ENCODE measurements at regions not wholly inside any gene's neighbourhood (a gene's known extent, or its start where the extent isn't known, plus 50 kb on each side); places are given as distances from the start of the nearest gene placed in this dataset.
"Not testable (repeated sequence)": the region's sequence is repeated elsewhere in the genome, so short reads cannot be mapped to it uniquely, and the experiment has no call there.

DNA sequence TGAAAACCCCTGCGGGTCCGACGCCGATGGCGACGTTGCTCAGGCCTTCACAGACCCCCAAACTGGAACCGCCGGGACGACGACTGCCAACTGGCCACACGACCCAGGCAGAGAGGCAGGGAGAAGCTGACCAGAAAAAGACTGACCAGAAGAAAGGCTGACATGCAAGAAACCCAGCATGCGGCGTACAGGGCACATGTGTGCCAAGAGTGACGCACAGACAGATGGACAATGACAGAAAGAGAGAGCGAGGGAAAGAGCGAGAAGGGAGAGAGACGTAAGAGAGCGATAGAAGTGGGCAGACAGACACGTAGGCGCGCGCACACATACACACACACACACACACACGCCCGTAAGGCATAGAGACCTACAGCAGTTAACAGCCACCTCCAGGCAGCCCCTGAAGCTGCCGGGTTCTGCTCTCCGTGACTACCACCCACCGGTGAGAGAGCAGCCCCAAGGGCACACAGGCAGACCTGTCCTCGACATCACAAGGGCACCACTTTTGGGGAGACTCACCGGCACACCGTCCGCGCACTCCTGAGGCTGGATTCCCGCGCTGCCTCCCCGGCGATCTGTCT, 67.2 kb upstream of the ZNF527 start:
- no peak for DNase-seq

DNA sequence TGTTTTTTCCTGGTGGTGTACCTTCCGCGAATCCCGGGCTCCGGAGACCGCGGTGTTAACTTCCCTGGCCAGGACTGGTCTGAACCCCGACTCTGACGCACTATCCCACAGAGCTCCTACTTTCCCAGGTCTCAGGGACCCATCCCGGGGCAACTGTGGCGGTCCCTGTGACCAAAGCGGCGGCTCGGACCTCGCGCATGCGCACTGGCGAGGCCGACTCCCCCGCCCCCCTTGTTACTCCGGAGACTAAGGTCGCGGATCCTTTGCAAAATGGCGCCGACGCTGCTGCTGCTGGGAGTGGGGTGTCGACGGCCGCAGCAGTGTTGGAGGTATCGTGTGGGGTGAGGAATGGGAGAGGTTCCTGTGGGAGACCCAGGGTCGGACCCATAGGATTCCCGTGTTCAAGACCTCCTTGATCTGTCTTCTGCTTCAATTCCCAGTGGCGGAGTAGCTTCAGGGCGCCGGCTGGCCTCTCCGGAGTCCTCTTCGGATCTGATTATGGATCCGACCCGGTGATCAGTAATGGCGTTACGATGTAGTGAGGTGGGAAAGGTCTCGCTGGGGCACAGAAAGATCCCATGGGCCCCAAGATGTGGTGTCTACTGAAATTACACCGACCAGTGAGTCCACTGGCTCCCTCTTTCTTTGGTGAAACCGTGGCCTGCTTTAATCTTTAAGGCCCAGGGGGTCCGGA, 66.6 kb upstream of the ZNF527 start:
- DNase-seq = peak; percentile 14

DNA sequence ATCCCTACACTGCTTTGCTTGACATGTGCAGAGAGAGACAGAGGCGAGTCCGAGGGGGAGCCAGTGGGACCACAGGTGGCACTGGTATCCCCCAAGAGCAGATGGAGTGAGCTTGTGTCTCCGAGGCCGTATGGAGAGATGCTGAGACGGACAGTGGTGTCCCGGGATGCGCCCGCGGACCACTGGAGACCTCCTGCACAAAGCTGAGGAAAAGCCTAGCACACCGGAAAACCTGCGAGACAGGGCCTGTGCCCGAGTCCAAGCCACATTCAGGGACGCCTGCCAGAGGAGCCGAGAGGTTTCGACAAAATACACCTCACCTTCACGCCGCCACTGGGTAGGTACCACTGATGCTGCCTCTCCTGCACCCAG, 66.0 kb upstream of the ZNF527 start:
- no peak for DNase-seq

DNA sequence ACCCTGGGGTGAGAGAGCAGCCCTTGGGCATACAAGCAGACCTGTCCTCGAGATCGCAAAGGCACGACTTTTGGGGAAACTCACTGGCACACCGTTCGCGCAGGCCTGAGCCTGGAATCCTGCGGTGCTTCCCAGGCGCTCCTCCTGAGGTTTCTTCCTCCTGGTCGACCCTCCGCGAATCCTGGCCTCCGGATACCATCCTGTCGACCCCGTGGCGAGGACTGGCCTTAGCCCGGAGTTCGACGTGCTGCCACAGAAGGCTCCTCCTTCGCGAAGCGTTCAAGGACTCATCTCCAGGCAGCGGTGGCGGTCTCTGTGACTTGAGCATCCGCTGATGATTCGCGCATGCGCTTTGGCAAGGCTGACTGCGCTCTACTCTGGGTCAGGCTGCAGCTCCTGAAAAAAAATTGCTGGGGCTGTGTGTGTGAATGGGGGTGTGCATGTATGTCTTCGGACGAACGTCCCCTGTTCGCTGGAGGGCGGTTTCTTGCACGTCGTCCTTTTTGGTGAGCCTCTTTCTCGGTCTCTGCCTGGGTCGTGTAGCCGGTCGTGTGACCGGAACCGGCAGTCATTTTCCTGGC, 64.4 kb upstream of the ZNF527 start:
- no peak for DNase-seq

DNA sequence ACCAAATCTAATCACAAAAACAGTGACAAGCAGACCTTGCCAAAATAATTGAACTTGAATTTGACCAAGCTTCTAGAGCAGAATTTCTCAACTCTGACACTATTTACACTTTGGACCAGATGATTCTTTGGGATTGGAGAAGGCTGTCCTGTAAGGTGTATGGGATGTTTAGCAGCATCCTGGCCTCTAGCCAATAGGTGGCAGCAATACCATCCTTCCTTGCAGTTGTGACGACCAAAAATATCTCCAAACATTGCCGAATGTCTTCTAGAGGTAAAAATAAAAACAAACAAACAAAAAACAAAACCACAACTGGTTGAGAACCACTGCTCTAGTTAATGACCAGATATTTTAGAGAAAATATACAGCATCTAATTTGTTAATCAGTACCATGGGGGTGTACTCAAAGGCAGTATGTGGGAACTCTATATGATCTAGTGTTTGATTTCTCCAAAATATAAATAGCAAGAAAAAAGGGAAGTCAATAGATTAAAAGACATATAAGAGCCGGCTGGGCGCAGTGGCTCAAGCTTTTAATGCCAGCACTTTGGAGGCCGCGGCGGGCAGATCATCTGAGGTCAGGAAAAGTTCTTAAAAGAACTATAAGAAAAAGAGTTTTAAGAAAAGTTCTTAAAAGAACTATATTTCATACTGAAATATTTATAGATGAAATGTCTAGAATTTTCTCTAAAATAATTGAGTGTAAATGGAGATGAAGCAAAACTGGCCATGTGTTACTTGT, 60.9 kb upstream of the ZNF527 start:
- peak; percentile 24 for DNase-seq

DNA sequence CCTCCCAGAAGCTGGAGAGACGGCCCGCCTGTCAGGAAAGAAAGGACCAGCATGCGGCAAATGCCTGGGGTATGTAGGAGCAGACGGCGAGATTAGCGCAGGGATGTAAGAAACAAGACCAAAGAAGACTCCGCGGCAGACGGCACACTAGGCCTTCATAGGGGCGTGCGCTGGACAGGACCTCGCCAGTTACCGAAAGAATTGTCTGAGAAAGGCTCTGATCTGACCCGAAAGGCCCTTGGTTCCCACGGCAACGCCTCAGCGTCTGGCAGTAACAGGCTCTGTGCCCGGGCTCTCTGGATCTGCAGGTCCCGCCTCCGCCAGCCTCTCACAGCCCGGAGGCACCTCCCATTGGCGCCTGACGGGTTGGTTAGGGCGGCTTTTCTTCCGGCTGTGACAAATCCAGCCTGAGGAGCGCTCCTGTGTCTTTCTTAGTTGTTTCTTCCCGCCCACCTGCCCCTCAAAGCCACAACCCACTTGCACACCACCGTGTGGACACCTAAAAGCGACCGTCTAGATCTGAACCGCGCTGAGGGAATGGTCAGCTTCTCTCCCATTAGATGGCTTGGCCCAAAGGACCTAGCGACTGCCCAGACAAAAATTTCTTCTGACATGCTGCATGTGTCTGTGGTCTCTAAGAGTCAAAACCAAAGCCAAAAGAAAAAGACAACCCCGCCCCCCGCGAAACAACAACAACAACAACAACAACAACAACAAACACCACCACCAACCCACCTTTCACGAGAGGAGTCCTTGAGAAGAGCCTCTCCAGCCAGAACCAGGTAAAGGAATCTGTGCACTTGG, 58.2 kb upstream of the ZNF527 start:
- peak; percentile 48 for DNase-seq

DNA sequence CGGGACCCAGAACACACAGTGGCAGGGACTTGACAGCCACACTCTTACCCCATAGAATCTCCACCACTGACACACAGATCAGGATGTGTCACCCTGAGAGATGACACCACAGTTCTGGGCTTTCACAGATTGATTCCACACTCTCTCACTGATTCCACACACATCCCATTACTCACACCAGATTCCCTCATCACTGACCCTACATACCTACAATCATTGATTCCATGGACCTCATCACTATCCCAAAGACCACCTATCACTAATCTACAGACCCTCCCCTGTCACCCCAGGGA, 57.6 kb upstream of the ZNF527 start:
- no peak for DNase-seq

DNA sequence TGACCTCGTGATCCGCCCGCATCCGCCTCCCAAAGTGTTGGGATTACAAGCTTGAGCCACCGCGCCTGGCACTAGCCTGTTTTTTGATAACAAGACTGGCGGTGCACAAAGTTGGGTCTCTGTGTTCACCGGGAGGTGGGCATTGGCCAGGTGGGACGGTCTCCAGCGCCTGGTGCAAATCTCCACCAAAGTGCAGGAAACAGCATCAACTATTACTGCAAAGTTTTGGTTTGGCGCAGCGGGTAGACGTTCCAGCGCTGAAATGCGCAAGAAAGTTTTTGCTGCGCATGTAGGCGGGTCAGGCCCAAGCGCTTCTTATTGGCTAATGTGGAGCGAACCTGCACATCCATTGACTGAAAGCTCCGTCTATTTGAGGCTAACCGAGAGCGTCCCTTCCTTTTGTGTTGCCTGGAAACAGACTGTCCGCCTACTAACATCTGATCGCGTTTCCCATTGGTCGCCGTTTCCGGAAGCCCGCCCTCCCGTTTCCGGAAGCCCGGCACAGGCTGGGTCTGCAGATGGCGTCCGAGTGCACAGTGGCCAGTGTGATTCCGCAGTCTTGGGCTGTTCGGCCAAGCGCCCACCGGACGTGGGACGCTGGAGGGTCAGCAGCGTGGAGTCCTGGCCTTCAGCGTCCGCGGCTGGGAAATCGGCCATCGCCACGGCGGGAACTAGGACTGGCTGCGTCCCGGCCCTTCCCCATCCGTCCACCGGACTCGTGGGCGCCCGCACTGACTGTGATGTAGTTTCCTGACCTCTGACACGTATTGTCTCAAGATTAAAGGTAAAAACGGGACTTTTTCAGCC, 53.3 kb upstream of the ZNF527 start:
- peak; percentile 93 for DNase-seq

DNA sequence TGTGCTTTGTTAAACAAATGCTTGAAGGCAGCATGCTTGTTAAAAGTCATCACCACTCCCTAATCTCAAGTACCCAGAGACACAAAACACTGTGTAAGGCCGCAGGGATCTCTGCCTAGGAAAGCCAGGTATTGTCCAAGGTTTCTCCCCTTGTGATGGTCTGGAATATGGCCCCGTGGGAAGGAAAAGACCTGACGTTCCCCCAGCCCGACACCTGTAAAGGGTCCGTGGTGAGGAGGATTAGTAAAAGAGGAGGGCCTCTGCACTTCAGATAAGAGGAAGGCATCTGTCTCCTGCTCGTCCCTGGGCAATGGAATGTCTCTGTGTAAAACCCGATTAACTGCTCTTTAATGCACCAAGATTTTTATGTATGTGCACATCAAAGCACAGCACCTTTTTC, 49.9 kb upstream of the ZNF527 start:
- not testable (repeated sequence) for DNase-seq

Measured in activated gamma-delta T cell treated with Interleukin-2 at 50 U/mL for 16 hours (primary cell).